Type B pancreatic cell (in vitro differentiated cells): ENCODE measurements at regions not wholly inside any gene's neighbourhood (a gene's known extent, or its start where the extent isn't known, plus 50 kb on each side); places are given as distances from the start of the nearest gene placed in this dataset.

Source experiments
- DNase-seq: peaks from one replicate; pipeline ENCODE4 v3.0.0; 2021; ENCODE audit warnings: mixed read lengths; ENCODE audit not compliant: unreplicated experiment; ENCODE audit errors: extremely low spot score
- H3K27ac Mint-ChIP-seq: 2 replicates; pipeline ENCODE4 v1.8.0; 2021; ENCODE audit warnings: mild to moderate bottlenecking, mixed read lengths
- H3K27me3 Mint-ChIP-seq: 2 replicates; pipeline ENCODE4 v1.8.0; 2021; ENCODE audit warnings: mixed read lengths
- H3K36me3 Mint-ChIP-seq: 2 replicates; pipeline ENCODE4 v1.8.0; 2021; ENCODE audit warnings: mixed read lengths
- H3K4me1 Mint-ChIP-seq: one replicate; pipeline ENCODE4 v1.8.0; 2021; ENCODE audit warnings: mixed read lengths; ENCODE audit not compliant: unreplicated experiment
- H3K4me3 Mint-ChIP-seq: 2 replicates; pipeline ENCODE4 v1.8.0; 2021; ENCODE audit warnings: mild to moderate bottlenecking, mixed read lengths
- H3K9me3 Mint-ChIP-seq: 2 replicates; pipeline ENCODE4 v1.8.0; 2021; ENCODE audit warnings: mixed read lengths
- CTCF ChIP-seq: fragments of 200-600 bp; sonication (generic); conservative IDR thresholded peaks from 2 replicates; pipeline ENCODE4 v1.5.0; 2021; ENCODE audit warnings: antibody characterized with exemption, mild to moderate bottlenecking

- H3K27me3 Mint-ChIP-seq: peaks cover 6% of the 10 kb centered on the region
- no peak for TF ChIP-seq CTCF
These were observed 255.6 kb downstream of the ASMT start for GRCh38 chrX:1870421-1870820.

GRCh38 chrX:1871887-1872286 lies 257.0 kb downstream of the ASMT start:
- TF ChIP-seq CTCF: no peak
- H3K4me3 Mint-ChIP-seq: no peak overlapping the region
- no peaks in the 10 kb centered on the region for H3K4me1 Mint-ChIP-seq
- no peak for DNase-seq
- H3K9me3 Mint-ChIP-seq: no peaks in the 10 kb centered on the region
- H3K27ac Mint-ChIP-seq: no peak overlapping the region
- H3K27me3 Mint-ChIP-seq: peaks cover 6% of the 10 kb centered on the region
- no peaks in the 10 kb centered on the region for H3K36me3 Mint-ChIP-seq

More at GRCh38 chrX:1870421-1870820, 255.6 kb downstream of the ASMT start:
- no peaks in the 10 kb centered on the region for H3K4me1 Mint-ChIP-seq
- H3K9me3 Mint-ChIP-seq: no peaks in the 10 kb centered on the region
- no peak overlapping the region for H3K27ac Mint-ChIP-seq
- H3K4me3 Mint-ChIP-seq: no peak overlapping the region
- H3K36me3 Mint-ChIP-seq: no peaks in the 10 kb centered on the region
- DNase-seq: no peak

GRCh38 chrX:1873671-1874070 lies 258.8 kb downstream of the ASMT start:
- TF ChIP-seq CTCF: no peak
- Mint-ChIP-seq H3K27me3 (peaks cover 6% of the 10 kb centered on the region), H3K4me3 (no peak overlapping the region), H3K27ac (no peak overlapping the region), H3K36me3 (no peaks in the 10 kb centered on the region), H3K9me3 (no peaks in the 10 kb centered on the region), H3K4me1 (no peaks in the 10 kb centered on the region)
- no peak for DNase-seq

GRCh38 chrX:1874416-1874815 lies 259.6 kb downstream of the ASMT start:
- peaks cover 6% of the 10 kb centered on the region for H3K27me3 Mint-ChIP-seq
- no peaks in the 10 kb centered on the region for H3K9me3 Mint-ChIP-seq
- H3K27ac Mint-ChIP-seq: no peak overlapping the region
- no peak overlapping the region for H3K4me3 Mint-ChIP-seq
- TF ChIP-seq CTCF: no peak
- no peak for DNase-seq
- no peaks in the 10 kb centered on the region for H3K4me1 Mint-ChIP-seq
- H3K36me3 Mint-ChIP-seq: no peaks in the 10 kb centered on the region

- H3K36me3 Mint-ChIP-seq: no peaks in the 10 kb centered on the region
- no peaks in the 10 kb centered on the region for H3K4me1 Mint-ChIP-seq
- no peak overlapping the region for H3K4me3 Mint-ChIP-seq
- no peak overlapping the region for H3K27ac Mint-ChIP-seq
- no peaks in the 10 kb centered on the region for H3K9me3 Mint-ChIP-seq
- no peak for TF ChIP-seq CTCF
- DNase-seq: no peak
- peaks cover 6% of the 10 kb centered on the region for H3K27me3 Mint-ChIP-seq
These were observed 260.0 kb downstream of the ASMT start for GRCh38 chrX:1874899-1875298.

GRCh38 chrX:1876041-1876440 lies 261.2 kb downstream of the ASMT start:
- DNase-seq: no peak
- Mint-ChIP-seq H3K27ac (no peak overlapping the region), H3K36me3 (no peaks in the 10 kb centered on the region), H3K4me1 (no peaks in the 10 kb centered on the region), H3K27me3 (peaks cover 6% of the 10 kb centered on the region), H3K4me3 (no peak overlapping the region), H3K9me3 (no peaks in the 10 kb centered on the region)
- no peak for TF ChIP-seq CTCF
